ENCODE measurements at regions not wholly inside any gene's neighbourhood (a gene's known extent, or its start where the extent isn't known, plus 50 kb on each side); places are given as distances from the start of the nearest gene placed in this dataset.

- no peak for DNase-seq (ENCODE audit: low spot score)
Observed at GRCh38 chr13:79081942-79082341, 324.1 kb downstream of the RBM26 start.

GRCh38 chr13:79079351-79079839 lies 326.7 kb downstream of the RBM26 start:
- no peak for DNase-seq (ENCODE audit: low spot score)

- no peak for DNase-seq (ENCODE audit: low spot score)
Observed at GRCh38 chr13:79075703-79076102, 330.4 kb downstream of the RBM26 start.

GRCh38 chr13:79070343-79070974 lies 335.6 kb downstream of the RBM26 start:
- no peak for DNase-seq (ENCODE audit: low spot score)

- DNase-seq (ENCODE audit: low spot score), result no peak
Observed at GRCh38 chr13:79062291-79062690, 343.8 kb downstream of the RBM26 start.

GRCh38 chr13:79060216-79060615 lies 345.8 kb downstream of the RBM26 start:
- DNase-seq (ENCODE audit: low spot score), result no peak

GRCh38 chr13:79056706-79057105 lies 349.3 kb downstream of the RBM26 start:
- no peak for DNase-seq (ENCODE audit: low spot score)

GRCh38 chr13:79051472-79051871 lies 354.6 kb downstream of the RBM26 start:
- no peak for DNase-seq (ENCODE audit: low spot score)

- no peak for DNase-seq (ENCODE audit: low spot score)
Observed at GRCh38 chr13:79044415-79044814, 361.6 kb downstream of the RBM26 start.

GRCh38 chr13:79043208-79043607 lies 362.8 kb downstream of the RBM26 start:
- no peak for DNase-seq (ENCODE audit: low spot score)

- no peak for DNase-seq (ENCODE audit: low spot score)
Observed at GRCh38 chr13:79037197-79037596, 368.9 kb downstream of the RBM26 start.

- DNase-seq (ENCODE audit: low spot score), result no peak
Observed at GRCh38 chr13:79034341-79034740, 371.7 kb downstream of the RBM26 start.

GRCh38 chr13:79030513-79030912 lies 371.6 kb upstream of the OBI1 start:
- DNase-seq (ENCODE audit: low spot score), result no peak

GRCh38 chr13:79018166-79018565 lies 359.2 kb upstream of the OBI1 start:
- DNase-seq (ENCODE audit: low spot score), result no peak

GRCh38 chr13:79011179-79011578 lies 352.2 kb upstream of the OBI1 start:
- no peak for DNase-seq (ENCODE audit: low spot score)

- DNase-seq (ENCODE audit: low spot score), result no peak
Observed at GRCh38 chr13:79003989-79004898, 345.3 kb upstream of the OBI1 start.

- DNase-seq (ENCODE audit: low spot score), result no peak
Observed at GRCh38 chr13:78999494-78999893, 340.5 kb upstream of the OBI1 start.

- no peak for DNase-seq (ENCODE audit: low spot score)
Observed at GRCh38 chr13:78998630-78999315, 339.8 kb upstream of the OBI1 start.

- DNase-seq (ENCODE audit: low spot score), result no peak
Observed at GRCh38 chr13:78997902-78998629, 339.1 kb upstream of the OBI1 start.

GRCh38 chr13:78993792-78994191 lies 334.8 kb upstream of the OBI1 start:
- DNase-seq (ENCODE audit: low spot score), result no peak

- no peak for DNase-seq (ENCODE audit: low spot score)
Observed at GRCh38 chr13:78981913-78982312, 323.0 kb upstream of the OBI1 start.

GRCh38 chr13:78979349-78979748 lies 320.4 kb upstream of the OBI1 start:
- no peak for DNase-seq (ENCODE audit: low spot score)
